ENCODE measurements at regions not wholly inside any gene's neighbourhood (a gene's known extent, or its start where the extent isn't known, plus 50 kb on each side); places are given as distances from the start of the nearest gene placed in this dataset.
A peak's percentile ranks its signal among the peaks of the same experiment; 100 is the strongest.

- Histone ChIP-seq H4K20me1 (ENCODE audit: insufficient read depth) (no peaks in the 10 kb centered on the region), H3K4me2 (no peak overlapping the region), H3K27me3 (ENCODE audit: insufficient read depth) (no peaks in the 10 kb centered on the region), H3K9ac (no peak overlapping the region), H3K4me1 (ENCODE audit: control insufficient read depth in 1 of 2, insufficient read depth in 2 of 2, low read depth in 1 of 2, low read length in 1 of 2) (peaks cover 0 to 6% of the 10 kb centered on the region in 2 experiments; a peak in 1 of 4 replicates), H2AFZ (ENCODE audit: low read depth) (peak overlapping the region; percentile 32), H3K9me3 (no peaks in the 10 kb centered on the region), H3K36me3 (replicated peaks in 1 of 2; ENCODE audit: control insufficient read depth in 1 of 2, insufficient read depth in 2 of 2, low read length in 1 of 2) (no peaks in the 10 kb centered on the region), H3F3A (replicated peaks; ENCODE audit: insufficient read depth) (no peaks in the 10 kb centered on the region), H3K9me2 (no peaks in the 10 kb centered on the region), H3K4me3 (ENCODE audit: low read depth in 2 of 2, low read length in 1 of 2) (no peak overlapping the region), H3K27ac (ENCODE audit: low read depth in 2 of 2, low read length in 1 of 2) (0 out of 4 replicates have a peak overlapping the region, but pooled peaks of 1 of the 2 experiments have one; percentile 18), H3K79me2 (ENCODE audit: insufficient read depth) (no peaks in the 10 kb centered on the region)
- ChIA-PET POLR2A (no interaction called here), CTCF (no interaction called here)
- DNase-seq: no peak
- 79% methylated on average over 2 of the region's 2 CpGs for WGBS (ENCODE audit: low lambda C conversion rate)
- no peak for TF ChIP-seq CHD2 (IDR thresholded peaks at IDR 0.05; ENCODE audit: low read length, partially characterized antibody)
- TF ChIP-seq TAF1 (IDR thresholded peaks at IDR 0.05; ENCODE audit: borderline replicate concordance, low read depth, low read length): no peak
- TF ChIP-seq MXI1 (IDR thresholded peaks at IDR 0.05; ENCODE audit: low read depth, low read length): no peak
- TF ChIP-seq RFX5 (IDR thresholded peaks at IDR 0.05; ENCODE audit: low read length): no peak
- no peak for TF ChIP-seq CTCF (IDR thresholded peaks at IDR 0.05)
- TF ChIP-seq MEF2A (IDR thresholded peaks at IDR 0.05; ENCODE audit: borderline replicate concordance, low read depth): no peak
- TF ChIP-seq ELF1 (IDR thresholded peaks at IDR 0.05): no peak
- TF ChIP-seq POLR2AphosphoS5 (IDR thresholded peaks at IDR 0.05; ENCODE audit: low read depth, low read length): no peak
- no peak for TF ChIP-seq RXRA (IDR thresholded peaks at IDR 0.05; ENCODE audit: borderline replicate concordance, low read depth)
- TF ChIP-seq EP300 (IDR thresholded peaks at IDR 0.05; ENCODE audit: borderline replicate concordance in 1 of 2, low read depth in 1 of 2, low read length in 1 of 2): no peak
- TF ChIP-seq, protein P1, sequence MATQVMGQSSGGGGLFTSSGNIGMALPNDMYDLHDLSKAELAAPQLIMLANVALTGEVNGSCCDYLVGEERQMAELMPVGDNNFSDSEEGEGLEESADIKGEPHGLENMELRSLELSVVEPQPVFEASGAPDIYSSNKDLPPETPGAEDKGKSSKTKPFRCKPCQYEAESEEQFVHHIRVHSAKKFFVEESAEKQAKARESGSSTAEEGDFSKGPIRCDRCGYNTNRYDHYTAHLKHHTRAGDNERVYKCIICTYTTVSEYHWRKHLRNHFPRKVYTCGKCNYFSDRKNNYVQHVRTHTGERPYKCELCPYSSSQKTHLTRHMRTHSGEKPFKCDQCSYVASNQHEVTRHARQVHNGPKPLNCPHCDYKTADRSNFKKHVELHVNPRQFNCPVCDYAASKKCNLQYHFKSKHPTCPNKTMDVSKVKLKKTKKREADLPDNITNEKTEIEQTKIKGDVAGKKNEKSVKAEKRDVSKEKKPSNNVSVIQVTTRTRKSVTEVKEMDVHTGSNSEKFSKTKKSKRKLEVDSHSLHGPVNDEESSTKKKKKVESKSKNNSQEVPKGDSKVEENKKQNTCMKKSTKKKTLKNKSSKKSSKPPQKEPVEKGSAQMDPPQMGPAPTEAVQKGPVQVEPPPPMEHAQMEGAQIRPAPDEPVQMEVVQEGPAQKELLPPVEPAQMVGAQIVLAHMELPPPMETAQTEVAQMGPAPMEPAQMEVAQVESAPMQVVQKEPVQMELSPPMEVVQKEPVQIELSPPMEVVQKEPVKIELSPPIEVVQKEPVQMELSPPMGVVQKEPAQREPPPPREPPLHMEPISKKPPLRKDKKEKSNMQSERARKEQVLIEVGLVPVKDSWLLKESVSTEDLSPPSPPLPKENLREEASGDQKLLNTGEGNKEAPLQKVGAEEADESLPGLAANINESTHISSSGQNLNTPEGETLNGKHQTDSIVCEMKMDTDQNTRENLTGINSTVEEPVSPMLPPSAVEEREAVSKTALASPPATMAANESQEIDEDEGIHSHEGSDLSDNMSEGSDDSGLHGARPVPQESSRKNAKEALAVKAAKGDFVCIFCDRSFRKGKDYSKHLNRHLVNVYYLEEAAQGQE (IDR thresholded peaks at IDR 0.05; ENCODE audit: low read depth, low read length): no peak
These were observed 342.6 kb downstream of the MFSD1 start for GRCh38 chr3:159144472-159144871.

DNA sequence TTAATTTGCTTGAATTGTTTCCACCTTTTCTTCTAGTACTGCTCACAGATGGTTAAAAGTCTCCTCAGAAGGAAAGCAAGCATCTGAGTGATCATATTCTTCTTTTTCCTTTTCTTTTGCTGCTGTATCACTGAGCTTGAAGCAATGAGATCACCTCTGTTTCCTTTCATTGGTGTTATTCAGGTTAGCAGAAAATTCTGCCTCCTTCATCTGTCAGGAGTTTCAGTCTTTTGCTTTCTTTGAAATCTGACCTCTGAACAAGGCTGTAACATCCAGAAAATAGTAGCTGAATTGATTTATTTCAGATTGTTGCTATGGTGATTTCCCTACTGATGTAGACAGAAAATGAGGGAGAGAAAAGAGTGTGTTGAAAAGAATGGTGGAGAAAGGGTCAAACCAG, 343.0 kb downstream of the MFSD1 start:
- H3K27me3 ChIP-seq (ENCODE audit: insufficient read depth): no peaks in the 10 kb centered on the region
- POLR2A ChIA-PET: no interaction called here
- H3K4me3 ChIP-seq (ENCODE audit: low read depth in 2 of 2, low read length in 1 of 2): no peak overlapping the region
- H3K9me2 ChIP-seq: no peaks in the 10 kb centered on the region
- no peak for DNase-seq
- H3K79me2 ChIP-seq (ENCODE audit: insufficient read depth): no peaks in the 10 kb centered on the region
- no peak overlapping the region for H3K9ac ChIP-seq
- no peak overlapping the region for H3K4me2 ChIP-seq
- peak overlapping the region; percentile 32 for H2AFZ ChIP-seq (ENCODE audit: low read depth)
- 0 out of 4 replicates have a peak, but pooled peaks cover 0 to 6% of the 10 kb centered on the region in 2 experiments for H3K4me1 ChIP-seq (ENCODE audit: control insufficient read depth in 1 of 2, insufficient read depth in 2 of 2, low read depth in 1 of 2, low read length in 1 of 2)
- CTCF ChIA-PET: interaction anchor here (0.6 kb wide), 1 partner anchor 21 kb away, joined by 3 read pairs; no protein-coding TSS in a partner anchor
- no peaks in the 10 kb centered on the region for H4K20me1 ChIP-seq (ENCODE audit: insufficient read depth)
- no peaks in the 10 kb centered on the region for H3K9me3 ChIP-seq
- H3K36me3 ChIP-seq (replicated peaks in 1 of 2; ENCODE audit: control insufficient read depth in 1 of 2, insufficient read depth in 2 of 2, low read length in 1 of 2): no peaks in the 10 kb centered on the region
- H3K27ac ChIP-seq (ENCODE audit: low read depth in 2 of 2, low read length in 1 of 2): peak overlapping the region; percentile 5 to 18; a peak in 1 of 4 replicates
- no peaks in the 10 kb centered on the region for H3F3A ChIP-seq (replicated peaks; ENCODE audit: insufficient read depth)
- no peak for TF ChIP-seq YY1 (IDR thresholded peaks at IDR 0.05; ENCODE audit: low read depth)
- TF ChIP-seq SIN3A (IDR thresholded peaks at IDR 0.05; ENCODE audit: borderline replicate concordance, low read depth, low read length): no peak
- no peak for TF ChIP-seq TCF12 (IDR thresholded peaks at IDR 0.05)
- TF ChIP-seq CHD2 (IDR thresholded peaks at IDR 0.05; ENCODE audit: low read length, partially characterized antibody): no peak
- no peak for TF ChIP-seq EP300 (IDR thresholded peaks at IDR 0.05; ENCODE audit: borderline replicate concordance in 1 of 2, low read depth in 1 of 2, low read length in 1 of 2)
- no peak for TF ChIP-seq CTCF (IDR thresholded peaks at IDR 0.05)
- no peak for TF ChIP-seq ELF1 (IDR thresholded peaks at IDR 0.05)
- no peak for TF ChIP-seq RFX5 (IDR thresholded peaks at IDR 0.05; ENCODE audit: low read length)
- TF ChIP-seq MXI1 (IDR thresholded peaks at IDR 0.05; ENCODE audit: low read depth, low read length): no peak
- no peak for TF ChIP-seq SMC3 (IDR thresholded peaks at IDR 0.05; ENCODE audit: low read depth, low read length)
- TF ChIP-seq GATA2 (CRISPR knock-in tag; IDR thresholded peaks at IDR 0.05): no peak
- TF ChIP-seq, protein P2, sequence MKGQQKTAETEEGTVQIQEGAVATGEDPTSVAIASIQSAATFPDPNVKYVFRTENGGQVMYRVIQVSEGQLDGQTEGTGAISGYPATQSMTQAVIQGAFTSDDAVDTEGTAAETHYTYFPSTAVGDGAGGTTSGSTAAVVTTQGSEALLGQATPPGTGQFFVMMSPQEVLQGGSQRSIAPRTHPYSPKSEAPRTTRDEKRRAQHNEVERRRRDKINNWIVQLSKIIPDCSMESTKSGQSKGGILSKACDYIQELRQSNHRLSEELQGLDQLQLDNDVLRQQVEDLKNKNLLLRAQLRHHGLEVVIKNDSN (IDR thresholded peaks at IDR 0.05; ENCODE audit: borderline replicate concordance, low read depth): no peak
- TF ChIP-seq, protein P3, sequence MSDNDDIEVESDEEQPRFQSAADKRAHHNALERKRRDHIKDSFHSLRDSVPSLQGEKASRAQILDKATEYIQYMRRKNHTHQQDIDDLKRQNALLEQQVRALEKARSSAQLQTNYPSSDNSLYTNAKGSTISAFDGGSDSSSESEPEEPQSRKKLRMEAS (IDR thresholded peaks at IDR 0.05; ENCODE audit: low read depth): no peak
- TF ChIP-seq NRF1 (IDR thresholded peaks at IDR 0.05; ENCODE audit: low read depth, low read length): no peak
